H1 (cell line): ENCODE measurements at regions not wholly inside any gene's neighbourhood (a gene's known extent, or its start where the extent isn't known, plus 50 kb on each side); places are given as distances from the start of the nearest gene placed in this dataset.
"Not testable (repeated sequence)": the region's sequence is repeated elsewhere in the genome, so short reads cannot be mapped to it uniquely, and the experiment has no call there.

ENCODE experiments used
- CTCF ChIA-PET: fragments of 300-600 bp; sonication (Branson Sonifier 250); formaldehyde crosslinking; loops from one replicate; lab custom pipeline; 2021; ENCODE audit not compliant: partially characterized antibody; lab: Charles Lee
- POLR2A ChIA-PET: fragments of 300-600 bp; sonication (Branson Sonifier 250); formaldehyde crosslinking; loops from one replicate; lab custom pipeline; 2021; ENCODE audit warnings: inconsistent platforms; ENCODE audit not compliant: partially characterized antibody; lab: Charles Lee
- DNase-seq, 2 experiments: peaks; one replicate each; pipeline versions ENCODE4 v3.0.0 to v3.0.0-alpha.2; 2010 to 2022; ENCODE audit warnings: low spot score in 2 of 2, low read depth in 1 of 2, mixed read lengths in 1 of 2
- FAIRE-seq: peaks from 2 replicates; lab custom pipeline; 2011; peaks lifted over from hg19 to GRCh38; lab: Jason Lieb, UNC
- H2AFZ ChIP-seq: 2 replicates; pipeline ENCODE4 v1.8.1; 2012; ENCODE audit warnings: low read length, inconsistent platforms
- H2AK5ac ChIP-seq: 2 replicates; pipeline ENCODE4 v1.6.1; 2013; ENCODE audit warnings: low read depth, low read length
- H2BK120ac ChIP-seq: replicated peaks from 2 replicates; pipeline ENCODE3; 2013; ENCODE audit warnings: low read depth, low read length, inconsistent platforms
- H2BK12ac ChIP-seq: 2 replicates; pipeline ENCODE4 v1.6.1; 2013; ENCODE audit warnings: low read depth, low read length
- H2BK15ac ChIP-seq: 2 replicates; pipeline ENCODE4 v1.6.1; 2013; ENCODE audit warnings: low read length
- H2BK20ac ChIP-seq: 2 replicates; pipeline ENCODE4 v1.6.1; 2013; ENCODE audit warnings: low read length
- H2BK5ac ChIP-seq: 2 replicates; pipeline ENCODE4 v1.6.1; 2013; ENCODE audit warnings: low read depth, low read length
- H3K14ac ChIP-seq: 2 replicates; pipeline ENCODE4 v1.6.1; 2013; ENCODE audit warnings: inconsistent platforms; ENCODE audit not compliant: insufficient read length
- H3K18ac ChIP-seq: 2 replicates; pipeline ENCODE4 v1.6.1; 2013; ENCODE audit warnings: low read length; ENCODE audit errors: extremely low read depth
- H3K23ac ChIP-seq: 2 replicates; pipeline ENCODE4 v1.6.1; 2013; ENCODE audit warnings: inconsistent platforms; ENCODE audit not compliant: insufficient read length
- H3K23me2 ChIP-seq: 2 replicates; pipeline ENCODE4 v1.6.1; 2013; ENCODE audit warnings: low read depth, low read length
- H3K27ac ChIP-seq: 2 replicates; pipeline ENCODE4 v1.6.1; 2011; ENCODE audit warnings: low read depth, low read length, inconsistent platforms
- H3K27me3 ChIP-seq, 4 experiments: replicated peaks in 1 of 4; 1 replicate in 1 of 4; 2 replicates in 3 of 4; pipeline versions ENCODE4 v1.6.1 to v1.8.1; 2011 to 2013; ENCODE audit warnings: low read length in 3 of 4, mild to moderate bottlenecking in 3 of 4, inconsistent platforms in 2 of 4, mixed read lengths in 2 of 4, moderate library complexity in 1 of 4; ENCODE audit not compliant: control insufficient read depth in 3 of 4, insufficient read depth in 3 of 4; ENCODE audit errors: extremely low read depth in 1 of 4
- H3K36me3 ChIP-seq, 4 experiments: 2 replicates each; pipeline versions ENCODE4 v1.6.1 to v1.8.1; 2011 to 2013; ENCODE audit warnings: mild to moderate bottlenecking in 4 of 4, low read length in 3 of 4, moderate library complexity in 2 of 4, control low read depth in 1 of 4, inconsistent platforms in 1 of 4; ENCODE audit not compliant: insufficient read depth in 4 of 4, control insufficient read depth in 2 of 4
- H3K4ac ChIP-seq: replicated peaks from 2 replicates; pipeline ENCODE3; 2013; ENCODE audit warnings: low read length, low read depth, mixed read lengths, inconsistent platforms; ENCODE audit not compliant: insufficient read length
- H3K4me1 ChIP-seq, 4 experiments: replicated peaks in 1 of 4; 1 replicate in 1 of 4; 2 replicates in 3 of 4; pipeline versions ENCODE4 v1.6.1 to v1.8.1; 2011 to 2013; ENCODE audit warnings: low read length in 3 of 4, inconsistent platforms in 2 of 4, mixed read lengths in 1 of 4; ENCODE audit not compliant: insufficient read depth in 4 of 4, control insufficient read depth in 3 of 4
- H3K4me2 ChIP-seq, 2 experiments: 2 replicates each; pipeline versions ENCODE4 v1.6.1 to v1.8.1; 2011 to 2013; ENCODE audit warnings: low read depth in 2 of 2, low read length in 2 of 2, control low read depth in 1 of 2, inconsistent platforms in 1 of 2, mild to moderate bottlenecking in 1 of 2; ENCODE audit not compliant: insufficient read depth in 1 of 2
- H3K4me3 ChIP-seq, 4 experiments: fragments of 200-600, 300-600 bp in 1 of 4; sonication (generic), shearing (Covaris generic), sonication (Bioruptor Twin) in 1 of 4; 2 replicates each; pipeline versions ENCODE4 v1.5.1 to v1.8.1; 2011 to 2016; ENCODE audit warnings: low read length in 4 of 4, low read depth in 3 of 4, control low read depth in 2 of 4, inconsistent platforms in 2 of 4, mild to moderate bottlenecking in 2 of 4, mixed read lengths in 1 of 4, moderate library complexity in 1 of 4; ENCODE audit not compliant: insufficient read depth in 2 of 4; ENCODE audit errors: extremely low read depth in 1 of 4
- H3K56ac ChIP-seq: replicated peaks from 2 replicates; pipeline ENCODE3; 2013; ENCODE audit warnings: low read depth, mild to moderate bottlenecking, mixed read lengths, low read length, inconsistent platforms; ENCODE audit not compliant: insufficient read length
- H3K79me1 ChIP-seq: 2 replicates; pipeline ENCODE4 v1.6.1; 2013; ENCODE audit warnings: low read depth, low read length, control low read depth
- H3K79me2 ChIP-seq, 2 experiments: 2 replicates each; pipeline versions ENCODE4 v1.6.1 to v1.8.1; 2012 to 2013; ENCODE audit warnings: low read length in 2 of 2, mild to moderate bottlenecking in 2 of 2, inconsistent platforms in 1 of 2; ENCODE audit not compliant: insufficient read depth in 2 of 2, control insufficient read depth in 1 of 2
- H3K9ac ChIP-seq, 4 experiments: replicated peaks in 1 of 4; 1 replicate in 1 of 4; 2 replicates in 3 of 4; pipeline versions ENCODE4 v1.6.1 to v1.8.1; 2011 to 2013; ENCODE audit warnings: low read depth in 3 of 4, low read length in 3 of 4, control low read depth in 2 of 4, mild to moderate bottlenecking in 2 of 4, moderate library complexity in 2 of 4, inconsistent platforms in 1 of 4; ENCODE audit errors: extremely low read depth in 1 of 4
- H3K9me3 ChIP-seq, 2 experiments: 2 replicates each; pipeline versions ENCODE4 v1.6.1 to v1.8.1; 2012 to 2013; ENCODE audit warnings: mild to moderate bottlenecking in 2 of 2, moderate library complexity in 2 of 2, control low read depth in 1 of 2, inconsistent platforms in 1 of 2, low read depth in 1 of 2, low read length in 1 of 2, mixed read lengths in 1 of 2; ENCODE audit not compliant: insufficient read depth in 2 of 2
- H4K20me1 ChIP-seq, 2 experiments: replicated peaks in 1 of 2; 2 replicates each; pipeline versions ENCODE3 to v1.8.1; 2011 to 2013; ENCODE audit warnings: inconsistent platforms in 2 of 2, low read length in 2 of 2, mild to moderate bottlenecking in 1 of 2; ENCODE audit not compliant: insufficient read depth in 2 of 2, control insufficient read depth in 1 of 2
- H4K5ac ChIP-seq: 2 replicates; pipeline ENCODE4 v1.6.1; 2013; ENCODE audit warnings: low read length, low read depth, mixed read lengths, inconsistent platforms; ENCODE audit not compliant: insufficient read length
- H4K8ac ChIP-seq: 2 replicates; pipeline ENCODE4 v1.8.0; 2013; ENCODE audit warnings: mild to moderate bottlenecking, moderate library complexity, low read length, inconsistent platforms; ENCODE audit not compliant: insufficient read depth; ENCODE audit errors: extremely low read depth
- H4K91ac ChIP-seq: replicated peaks from 2 replicates; pipeline ENCODE3; 2013; ENCODE audit warnings: low read length, mixed read lengths, inconsistent platforms; ENCODE audit not compliant: insufficient read length
- WGBS, 2 experiments: shearing (Covaris generic) in 1 of 2; methylation state at CpG; one replicate each; pipeline versions ENCODE4 v1.1.6 to v1.1.7; 2013 to 2015; ENCODE audit warnings: low lambda C conversion rate in 2 of 2, mixed read lengths in 2 of 2, inconsistent platforms in 1 of 2, low coverage in 1 of 2, missing lambda C conversion rate in 1 of 2; ENCODE audit not compliant: insufficient replicate concordance in 2 of 2, insufficient coverage in 1 of 2, insufficient read length in 1 of 2; ENCODE audit errors: extremely low coverage in 1 of 2, missing lambda C conversion rate in 1 of 2; 5-methylcytosine and 5-hydroxymethylcytosine counted together

DNA sequence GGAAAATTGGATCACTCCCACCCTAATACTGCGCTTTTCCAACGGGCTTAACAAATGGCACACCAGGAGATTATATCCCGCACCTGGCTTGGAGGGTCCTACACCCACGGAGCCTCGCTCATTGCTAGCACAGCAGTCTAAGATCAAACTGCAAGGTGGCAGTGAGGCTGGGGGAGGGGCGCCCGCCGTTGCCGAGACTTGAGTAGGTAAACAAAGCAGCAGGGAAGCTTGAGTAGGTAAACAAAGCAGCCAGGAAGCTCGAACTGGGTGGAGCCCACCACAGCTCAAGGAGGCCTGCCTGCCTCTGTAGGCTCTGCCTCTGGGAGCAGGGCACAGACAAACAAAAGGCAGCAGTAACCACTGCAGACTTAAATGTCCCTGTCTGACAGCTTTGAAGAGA, 59.8 kb upstream of the PKP2 start:
- H3K23me2 ChIP-seq, CTCF ChIA-PET, H3K27ac ChIP-seq, H2AFZ ChIP-seq, H4K20me1 ChIP-seq, H2BK120ac ChIP-seq, H3K4ac ChIP-seq, H3K56ac ChIP-seq, H3K79me2 ChIP-seq, H3K4me1 ChIP-seq, H3K4me3 ChIP-seq, H2AK5ac ChIP-seq, H2BK20ac ChIP-seq, H3K14ac ChIP-seq, H4K8ac ChIP-seq, H3K4me2 ChIP-seq, H3K18ac ChIP-seq, DNase-seq, H3K79me1 ChIP-seq, H4K91ac ChIP-seq, H4K5ac ChIP-seq, FAIRE-seq, H3K9ac ChIP-seq, H3K23ac ChIP-seq, H3K36me3 ChIP-seq, H2BK12ac ChIP-seq, H2BK15ac ChIP-seq, H3K27me3 ChIP-seq, POLR2A ChIA-PET, H2BK5ac ChIP-seq: not testable (repeated sequence)
- H3K9me3 ChIP-seq, result peaks cover 3 to 15% of the 10 kb centered on the region in 2 experiments; a peak in 3 of 4 replicates
- WGBS, 2 experiments, result 93% methylated on average over 10 of the region's 10 CpGs; no CpG with 5 or more reads in 1 of the 2 experiments
